Anterior cingulate cortex (tissue), 58 donors: ENCODE measurements at regions not wholly inside any gene's neighbourhood (a gene's known extent, or its start where the extent isn't known, plus 50 kb on each side); places are given as distances from the start of the nearest gene placed in this dataset.
A peak's percentile ranks its signal among the peaks of the same experiment; 100 is the strongest.
"Not testable (repeated sequence)": the region's sequence is repeated elsewhere in the genome, so short reads cannot be mapped to it uniquely, and the experiment has no call there.

Experiments used
- DNase-seq, 58 donors: peaks; one replicate each; lab custom pipeline; 2025; lab: John Stamatoyannopoulos, UW

- DNase-seq = peak in 9 of 58 donors; percentile 1 to 40 (median 11)
Measured at GRCh38 chr1:232184561-232185530, 445.1 kb downstream of the SIPA1L2 start.

- DNase-seq = no peak
Measured at GRCh38 chr1:232183802-232184201, 446.1 kb downstream of the SIPA1L2 start.

GRCh38 chr1:232183266-232183800 is 446.6 kb downstream of the SIPA1L2 start:
- DNase-seq = peak in 1 of 58 donors; percentile 2

GRCh38 chr1:232182236-232182635 is 447.7 kb downstream of the SIPA1L2 start:
- no peak for DNase-seq

- DNase-seq = no peak
Measured at GRCh38 chr1:232180779-232181136, 449.2 kb downstream of the SIPA1L2 start.

GRCh38 chr1:232179896-232180778 is 449.8 kb downstream of the SIPA1L2 start:
- no peak for DNase-seq

GRCh38 chr1:232178191-232178590 is 451.7 kb downstream of the SIPA1L2 start:
- no peak for DNase-seq

GRCh38 chr1:232177438-232177837 is 452.5 kb downstream of the SIPA1L2 start:
- DNase-seq = no peak

GRCh38 chr1:232176222-232176621 is 453.7 kb downstream of the SIPA1L2 start:
- DNase-seq = no peak

- DNase-seq = peak in 2 of 58 donors; percentile 3 to 5
Measured at GRCh38 chr1:232174306-232174705, 455.6 kb downstream of the SIPA1L2 start.

GRCh38 chr1:232172563-232172962 is 457.4 kb downstream of the SIPA1L2 start:
- peak in 1 of 58 donors; percentile 9 for DNase-seq

- no peak for DNase-seq
Measured at GRCh38 chr1:232170909-232171308, 459.0 kb downstream of the SIPA1L2 start.

GRCh38 chr1:232169436-232169835 is 460.5 kb downstream of the SIPA1L2 start:
- DNase-seq = no peak

- DNase-seq = no peak
Measured at GRCh38 chr1:232168508-232168907, 461.4 kb downstream of the SIPA1L2 start.

GRCh38 chr1:232166942-232167341 is 463.0 kb downstream of the SIPA1L2 start:
- no peak for DNase-seq

- DNase-seq = no peak
Measured at GRCh38 chr1:232164078-232164963, 465.6 kb downstream of the SIPA1L2 start.

GRCh38 chr1:232163533-232163932 is 466.4 kb downstream of the SIPA1L2 start:
- DNase-seq = no peak

- DNase-seq = no peak
Measured at GRCh38 chr1:232162001-232162400, 467.9 kb downstream of the SIPA1L2 start.

GRCh38 chr1:232158558-232158957 is 471.4 kb downstream of the SIPA1L2 start:
- DNase-seq = not testable (repeated sequence)

- DNase-seq = not testable (repeated sequence)
Measured at GRCh38 chr1:232156070-232156469, 473.9 kb downstream of the SIPA1L2 start.
